ENCODE measurements at regions not wholly inside any gene's neighbourhood (a gene's known extent, or its start where the extent isn't known, plus 50 kb on each side); places are given as distances from the start of the nearest gene placed in this dataset.

DNA sequence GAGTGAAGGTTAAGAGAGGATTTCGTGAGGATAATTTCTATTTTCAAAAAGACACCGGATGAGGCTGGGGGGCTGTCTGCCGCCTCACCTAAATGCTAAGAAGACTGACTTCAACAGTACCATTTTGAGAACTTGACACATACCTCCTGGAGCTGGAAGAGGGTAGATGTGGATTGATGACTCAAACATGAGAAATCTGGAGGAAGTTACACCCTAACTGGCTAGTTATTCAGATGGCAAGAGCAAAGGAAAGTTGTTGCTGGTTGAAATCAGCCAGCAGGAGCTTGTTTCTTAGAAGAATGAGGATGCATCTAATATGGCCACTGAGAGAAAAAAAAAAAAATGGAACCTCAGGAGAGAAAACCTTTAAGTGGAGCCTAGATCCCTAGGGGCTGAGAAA lies 76.2 kb upstream of the KIAA1217 start:
- no peak for DNase-seq (ENCODE audit: low spot score in 2 of 2, unreplicated experiment in 2 of 2)
- TF ChIP-seq, protein P1, sequence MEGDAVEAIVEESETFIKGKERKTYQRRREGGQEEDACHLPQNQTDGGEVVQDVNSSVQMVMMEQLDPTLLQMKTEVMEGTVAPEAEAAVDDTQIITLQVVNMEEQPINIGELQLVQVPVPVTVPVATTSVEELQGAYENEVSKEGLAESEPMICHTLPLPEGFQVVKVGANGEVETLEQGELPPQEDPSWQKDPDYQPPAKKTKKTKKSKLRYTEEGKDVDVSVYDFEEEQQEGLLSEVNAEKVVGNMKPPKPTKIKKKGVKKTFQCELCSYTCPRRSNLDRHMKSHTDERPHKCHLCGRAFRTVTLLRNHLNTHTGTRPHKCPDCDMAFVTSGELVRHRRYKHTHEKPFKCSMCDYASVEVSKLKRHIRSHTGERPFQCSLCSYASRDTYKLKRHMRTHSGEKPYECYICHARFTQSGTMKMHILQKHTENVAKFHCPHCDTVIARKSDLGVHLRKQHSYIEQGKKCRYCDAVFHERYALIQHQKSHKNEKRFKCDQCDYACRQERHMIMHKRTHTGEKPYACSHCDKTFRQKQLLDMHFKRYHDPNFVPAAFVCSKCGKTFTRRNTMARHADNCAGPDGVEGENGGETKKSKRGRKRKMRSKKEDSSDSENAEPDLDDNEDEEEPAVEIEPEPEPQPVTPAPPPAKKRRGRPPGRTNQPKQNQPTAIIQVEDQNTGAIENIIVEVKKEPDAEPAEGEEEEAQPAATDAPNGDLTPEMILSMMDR (IDR thresholded peaks at IDR 0.05; ENCODE audit: unreplicated experiment) = no peak
- no peak overlapping the region for H3K4me3 Mint-ChIP-seq
- H3K36me3 Mint-ChIP-seq = no peaks in the 10 kb centered on the region
- peaks cover 46% of the 10 kb centered on the region for H3K4me1 Mint-ChIP-seq
- H3K27ac Mint-ChIP-seq = no peak overlapping the region
- no peaks in the 10 kb centered on the region for H3K27me3 Mint-ChIP-seq (ENCODE audit: low read depth)
- H3K9me3 Mint-ChIP-seq = no peaks in the 10 kb centered on the region

DNA sequence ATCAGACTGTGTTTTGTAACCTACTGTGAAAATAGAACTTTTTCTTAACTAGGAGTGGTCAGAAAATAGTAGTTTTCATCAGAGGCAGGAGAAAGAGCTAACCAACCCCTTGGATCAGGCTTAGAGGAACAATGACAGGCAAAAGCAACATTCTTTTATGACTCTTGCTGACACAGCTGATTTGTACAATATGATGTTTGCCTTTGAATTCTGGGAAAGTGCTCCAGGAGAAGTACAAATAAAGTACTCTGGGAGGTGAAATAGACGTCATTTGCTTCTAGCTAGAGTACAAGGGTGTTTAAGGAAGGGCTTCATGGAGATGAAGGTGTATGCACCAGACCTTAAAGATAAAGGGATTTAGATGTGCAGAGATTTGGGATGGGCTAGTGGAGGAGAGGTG lies 75.1 kb upstream of the KIAA1217 start:
- Mint-ChIP-seq H3K27ac (no peak overlapping the region), H3K36me3 (no peaks in the 10 kb centered on the region), H3K9me3 (no peaks in the 10 kb centered on the region), H3K4me3 (no peak overlapping the region), H3K27me3 (ENCODE audit: low read depth) (no peaks in the 10 kb centered on the region), H3K4me1 (peaks cover 35% of the 10 kb centered on the region)
- DNase-seq (ENCODE audit: low spot score in 2 of 2, unreplicated experiment in 2 of 2) = no peak
- TF ChIP-seq, protein P1 (IDR thresholded peaks at IDR 0.05; ENCODE audit: unreplicated experiment) = no peak

DNA sequence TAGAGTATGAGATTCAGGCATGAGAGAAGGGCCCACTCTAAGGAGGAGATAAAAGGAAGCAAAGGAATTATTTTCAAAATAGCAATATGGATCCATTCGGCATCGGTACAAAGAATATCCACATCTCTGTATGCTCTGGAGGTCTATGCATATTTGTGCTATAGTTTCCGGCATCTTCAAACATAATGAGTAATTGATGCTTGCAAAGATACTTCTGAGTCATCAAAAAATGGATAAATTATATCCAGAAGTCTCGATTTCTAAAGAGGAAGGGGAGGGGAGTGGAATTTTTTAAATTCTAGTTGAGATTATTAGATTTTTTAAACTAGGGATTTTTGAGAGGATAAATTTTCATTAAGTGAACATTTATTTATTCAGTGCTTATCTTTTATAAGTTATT lies 72.9 kb upstream of the KIAA1217 start:
- Mint-ChIP-seq H3K36me3 (peaks cover 4% of the 10 kb centered on the region), H3K4me3 (no peak overlapping the region), H3K4me1 (peaks cover 26% of the 10 kb centered on the region), H3K27ac (no peak overlapping the region), H3K9me3 (peaks cover 3% of the 10 kb centered on the region), H3K27me3 (ENCODE audit: low read depth) (no peaks in the 10 kb centered on the region)
- DNase-seq (ENCODE audit: low spot score in 2 of 2, unreplicated experiment in 2 of 2) = no peak
- TF ChIP-seq, protein P1 (IDR thresholded peaks at IDR 0.05; ENCODE audit: unreplicated experiment) = no peak

DNA sequence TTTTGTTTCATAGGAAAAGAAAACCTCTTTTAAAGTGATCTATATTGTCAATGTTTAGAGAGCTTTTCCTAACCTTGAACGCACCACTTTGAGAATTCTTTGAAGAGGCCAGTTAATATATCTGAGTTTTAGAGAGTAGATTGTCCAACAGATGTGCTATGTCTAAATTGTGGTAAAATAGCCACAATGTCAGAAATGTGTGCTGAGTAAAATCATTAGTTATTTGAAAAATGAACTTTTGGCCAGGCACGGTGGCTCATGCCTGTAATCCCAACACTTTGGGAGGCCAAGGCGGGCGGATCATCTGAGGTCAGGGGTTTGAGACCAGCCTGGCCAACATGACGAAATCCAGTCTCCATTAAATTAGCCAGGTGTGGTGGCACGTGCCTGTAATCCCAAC lies 61.6 kb upstream of the KIAA1217 start:
- Mint-ChIP-seq H3K27me3 (ENCODE audit: low read depth) (no peaks in the 10 kb centered on the region), H3K4me3 (no peak overlapping the region), H3K4me1 (peaks cover 53% of the 10 kb centered on the region), H3K27ac (peak overlapping the region; percentile 50), H3K9me3 (no peaks in the 10 kb centered on the region), H3K36me3 (peaks cover 7% of the 10 kb centered on the region)
- no peak for DNase-seq (ENCODE audit: low spot score in 2 of 2, unreplicated experiment in 2 of 2)
- TF ChIP-seq, protein P1 (IDR thresholded peaks at IDR 0.05; ENCODE audit: unreplicated experiment) = no peak

DNA sequence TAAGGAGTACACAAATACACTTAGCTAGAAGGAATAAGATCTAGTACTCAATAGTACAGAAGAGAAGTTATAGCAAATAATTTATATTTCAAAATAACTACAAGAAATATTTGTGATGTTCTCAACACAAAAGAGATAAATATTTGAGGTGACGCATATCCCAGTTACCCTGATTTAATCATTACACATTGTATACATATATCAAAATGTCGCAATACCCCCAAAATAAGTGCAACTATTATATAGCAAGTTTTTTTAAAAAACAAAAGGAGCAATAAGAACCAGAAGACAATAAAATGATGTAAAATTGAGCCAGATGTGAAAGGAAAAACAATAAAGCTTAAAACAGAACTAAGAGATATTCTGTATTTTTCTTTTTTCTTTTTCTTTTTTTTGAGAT lies 59.3 kb upstream of the KIAA1217 start:
- no peak overlapping the region for H3K4me3 Mint-ChIP-seq
- peaks cover 50% of the 10 kb centered on the region for H3K4me1 Mint-ChIP-seq
- TF ChIP-seq, protein P1 (IDR thresholded peaks at IDR 0.05; ENCODE audit: unreplicated experiment) = no peak
- no peaks in the 10 kb centered on the region for H3K9me3 Mint-ChIP-seq
- H3K36me3 Mint-ChIP-seq = peaks cover 7% of the 10 kb centered on the region
- no peak overlapping the region for H3K27ac Mint-ChIP-seq
- DNase-seq (ENCODE audit: low spot score in 2 of 2, unreplicated experiment in 2 of 2) = no peak
- H3K27me3 Mint-ChIP-seq (ENCODE audit: low read depth) = no peaks in the 10 kb centered on the region

DNA sequence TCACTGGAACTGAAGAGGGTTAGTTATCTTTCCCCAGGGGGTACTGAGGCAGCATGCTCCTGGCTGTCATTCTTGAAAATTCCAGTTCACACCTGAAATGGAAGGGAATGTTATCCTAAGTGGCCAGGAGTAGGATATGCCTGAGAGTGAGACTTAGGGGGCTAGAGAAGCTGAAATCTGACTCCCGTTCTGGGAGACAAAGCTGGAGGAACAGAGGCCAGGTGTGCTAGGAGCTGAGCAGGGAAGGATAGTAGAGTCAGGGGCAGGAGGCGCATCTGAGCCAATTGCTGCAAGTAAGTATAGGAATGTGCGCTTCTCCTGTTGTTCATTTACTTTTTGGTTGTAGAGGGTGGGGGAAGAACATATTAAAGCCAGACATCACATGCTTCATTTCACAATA lies 58.1 kb upstream of the KIAA1217 start:
- no peaks in the 10 kb centered on the region for H3K27me3 Mint-ChIP-seq (ENCODE audit: low read depth)
- H3K9me3 Mint-ChIP-seq = no peaks in the 10 kb centered on the region
- H3K36me3 Mint-ChIP-seq = peaks cover 4% of the 10 kb centered on the region
- H3K4me1 Mint-ChIP-seq = peaks cover 45% of the 10 kb centered on the region
- H3K27ac Mint-ChIP-seq = peak overlapping the region; percentile 15
- H3K4me3 Mint-ChIP-seq = no peak overlapping the region
- TF ChIP-seq, protein P1 (IDR thresholded peaks at IDR 0.05; ENCODE audit: unreplicated experiment) = no peak
- no peak for DNase-seq (ENCODE audit: low spot score in 2 of 2, unreplicated experiment in 2 of 2)
